ENCODE measurements at regions not wholly inside any gene's neighbourhood (a gene's known extent, or its start where the extent isn't known, plus 50 kb on each side); places are given as distances from the start of the nearest gene placed in this dataset.
A peak's percentile ranks its signal among the peaks of the same experiment; 100 is the strongest.

DNA sequence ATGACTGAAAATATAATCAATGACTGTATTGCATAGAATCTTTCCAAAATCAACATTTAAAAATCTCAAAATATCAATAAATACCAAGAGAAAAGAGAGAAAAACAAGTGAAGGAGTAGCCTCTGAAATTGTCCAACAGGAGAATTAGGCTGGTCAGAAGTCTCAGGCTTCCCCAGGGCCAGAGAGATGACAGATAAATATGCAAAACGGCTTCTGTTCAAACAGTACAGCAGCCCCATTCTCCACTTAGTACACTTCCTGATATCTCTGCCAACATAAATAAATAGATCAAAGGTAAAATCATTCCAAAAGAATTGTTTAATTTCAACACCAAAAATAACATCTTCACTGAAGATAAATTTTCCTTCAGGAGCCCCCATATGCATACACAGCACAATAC, 204.7 kb upstream of the GABRA2 start:
- no peak for DNase-seq

DNA sequence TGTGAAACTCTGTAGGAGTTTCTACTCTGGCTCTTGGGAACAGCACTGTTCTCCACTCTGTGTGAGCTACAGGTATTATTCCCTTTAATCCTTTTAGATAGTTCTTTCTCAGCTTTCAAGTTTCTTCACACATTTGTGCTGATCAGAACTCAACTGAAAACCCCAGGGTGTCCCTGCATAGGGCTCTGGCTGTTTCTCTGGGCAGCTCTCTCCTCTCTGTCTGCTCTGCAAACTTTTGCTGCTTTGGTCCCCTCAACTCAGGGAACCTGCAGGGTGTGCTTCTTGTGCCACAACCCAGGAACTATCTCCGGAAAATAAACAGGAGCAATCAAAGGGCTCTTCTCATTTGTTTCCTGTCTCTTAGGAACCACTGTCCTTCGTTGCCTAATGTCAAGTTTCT, 196.6 kb upstream of the GABRA2 start:
- no peak for DNase-seq

DNA sequence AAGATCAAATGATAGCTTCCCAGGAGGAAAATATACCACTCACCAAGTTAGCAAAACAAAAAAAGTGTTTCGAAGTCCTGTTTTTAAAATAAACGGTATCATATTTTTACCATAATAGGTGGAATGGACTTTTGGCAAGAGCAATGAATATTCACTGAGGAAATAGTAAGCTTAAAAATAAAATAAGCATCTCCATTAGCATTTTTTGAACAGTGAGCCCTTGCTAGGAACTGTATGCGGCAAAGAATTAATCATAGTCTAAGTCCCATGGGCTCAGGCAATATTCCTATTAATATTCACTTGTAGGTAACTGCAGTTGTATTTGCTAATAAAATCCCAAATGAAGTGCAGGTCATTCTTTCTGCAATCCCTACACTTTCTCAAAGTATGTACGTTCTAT, 191.7 kb upstream of the GABRA2 start:
- no peak for DNase-seq

DNA sequence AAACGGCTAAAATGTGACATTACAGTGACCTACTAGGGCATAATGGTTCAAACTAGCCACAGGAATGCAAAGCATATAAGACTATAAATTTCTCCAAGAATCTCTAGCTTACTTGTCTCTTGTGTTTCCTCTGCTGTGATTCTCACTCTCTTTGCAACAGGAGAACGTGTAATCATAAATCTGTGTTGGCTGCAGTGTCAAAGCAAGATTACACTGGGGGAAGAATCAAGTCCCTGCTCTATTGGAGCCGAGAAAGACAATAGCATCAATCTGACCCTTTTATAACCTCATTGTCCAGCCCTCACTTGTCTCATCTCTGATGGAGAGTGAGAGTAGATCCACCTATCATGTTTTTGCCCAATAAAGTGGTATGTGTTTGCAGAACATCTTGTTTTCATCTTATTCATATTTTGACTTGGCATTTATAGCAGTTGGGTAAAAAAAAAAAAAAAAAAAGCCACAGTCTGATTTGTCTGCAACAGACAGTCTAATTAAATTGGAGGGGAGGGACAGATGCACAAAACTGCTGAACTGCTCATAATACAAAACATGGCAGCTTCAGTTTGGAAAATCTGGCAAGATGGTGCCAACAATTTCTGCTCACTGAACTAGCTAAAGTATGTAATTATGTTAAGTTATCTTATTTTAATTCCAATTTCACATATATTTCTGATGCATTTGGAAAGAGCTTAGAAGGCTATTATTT, 165.0 kb upstream of the GABRA2 start:
- no peak for DNase-seq

DNA sequence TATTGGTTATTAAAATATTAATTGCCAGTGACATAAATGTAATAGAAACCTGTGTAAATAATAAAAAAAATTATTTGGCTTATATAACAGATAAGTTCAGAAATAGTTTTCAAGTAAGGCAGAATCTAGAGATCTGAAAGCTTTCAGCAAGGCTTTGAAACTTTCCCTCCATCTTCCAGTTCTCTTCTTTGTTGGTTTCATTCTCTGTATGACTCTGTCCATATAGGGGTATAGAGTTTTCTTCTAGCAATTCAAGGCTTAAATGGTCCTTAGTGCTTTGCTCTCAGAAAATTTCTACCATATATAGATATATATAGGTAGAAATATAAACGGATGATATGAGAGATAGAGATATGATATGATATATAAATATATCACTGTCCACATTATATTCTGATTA, 160.5 kb upstream of the GABRA2 start:
- no peak for DNase-seq

DNA sequence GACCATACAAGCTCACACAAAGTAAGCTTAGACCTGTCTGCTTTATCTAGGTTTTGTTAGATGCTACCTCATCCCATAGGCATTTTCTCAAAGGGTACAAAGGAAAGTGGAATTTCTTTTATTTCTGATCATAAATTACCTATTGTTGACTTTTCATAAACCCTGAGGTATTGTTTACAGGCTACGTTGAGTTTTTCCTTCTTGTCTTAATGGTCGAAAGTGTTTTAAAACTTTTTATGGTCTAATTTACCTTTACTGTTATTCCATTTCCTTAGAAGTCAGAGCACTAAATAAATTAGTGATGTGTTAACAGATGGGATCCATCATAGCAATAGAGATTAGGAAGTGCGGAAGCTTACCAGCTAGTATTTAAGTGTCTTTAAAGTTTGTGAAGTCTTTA, 159.2 kb upstream of the GABRA2 start:
- no peak for DNase-seq

DNA sequence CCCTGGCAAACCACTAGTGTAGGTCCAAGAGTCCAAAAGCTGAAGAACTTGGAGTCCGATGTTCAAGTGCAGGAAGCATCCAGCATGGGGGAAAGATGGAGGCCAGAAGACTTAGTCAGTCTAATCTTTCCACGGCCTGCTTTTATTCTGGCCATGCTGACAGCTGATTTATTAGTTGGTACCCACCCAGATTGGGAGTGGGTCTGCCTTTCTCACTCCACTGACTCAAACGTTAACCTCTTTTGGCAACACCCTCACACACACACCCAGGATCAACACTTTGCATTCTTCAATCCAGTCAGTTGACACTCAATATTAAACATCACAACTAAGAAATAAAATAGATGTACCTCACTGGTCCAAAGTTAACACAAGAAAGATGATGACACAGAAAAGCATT, 134.8 kb upstream of the GABRA2 start:
- DNase-seq: no peak

DNA sequence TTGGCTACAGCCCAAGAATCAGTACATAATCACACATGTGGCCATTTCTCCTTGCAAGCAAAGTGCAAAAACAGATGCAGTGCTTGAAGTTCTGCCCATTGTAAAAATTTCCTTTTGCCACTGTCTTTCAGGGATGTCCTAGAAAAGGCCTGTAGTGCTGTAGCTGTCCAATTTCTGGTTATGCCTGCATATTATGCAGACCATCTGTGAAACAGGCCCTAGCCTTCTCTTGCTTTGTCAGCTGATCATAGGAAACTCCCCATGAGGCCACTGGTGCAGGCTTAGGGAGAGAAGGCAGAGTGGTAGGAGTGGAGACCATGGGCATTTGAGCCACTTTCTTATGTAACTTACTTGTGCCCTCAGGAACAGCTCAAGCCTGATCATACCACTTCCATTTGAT, 130.4 kb upstream of the GABRA2 start:
- DNase-seq: no peak

DNA sequence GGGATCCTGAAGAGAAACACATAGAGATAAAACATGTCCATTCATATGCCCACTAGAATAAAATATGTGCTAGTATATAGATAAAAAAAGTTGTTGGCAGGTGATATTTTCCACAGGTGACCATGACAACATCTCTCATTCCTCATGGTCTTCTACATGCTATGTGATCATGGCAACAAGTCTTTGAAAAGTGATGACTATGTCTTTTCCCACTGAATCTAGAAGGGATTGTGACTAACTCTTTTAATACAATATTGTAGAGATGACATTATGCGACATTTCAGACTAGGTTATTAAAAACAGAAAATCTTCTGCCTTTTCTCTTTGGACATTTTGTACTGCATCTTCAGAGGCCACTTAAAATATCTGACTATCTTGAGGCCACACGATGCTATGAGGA, 126.0 kb upstream of the GABRA2 start:
- DNase-seq: no peak

DNA sequence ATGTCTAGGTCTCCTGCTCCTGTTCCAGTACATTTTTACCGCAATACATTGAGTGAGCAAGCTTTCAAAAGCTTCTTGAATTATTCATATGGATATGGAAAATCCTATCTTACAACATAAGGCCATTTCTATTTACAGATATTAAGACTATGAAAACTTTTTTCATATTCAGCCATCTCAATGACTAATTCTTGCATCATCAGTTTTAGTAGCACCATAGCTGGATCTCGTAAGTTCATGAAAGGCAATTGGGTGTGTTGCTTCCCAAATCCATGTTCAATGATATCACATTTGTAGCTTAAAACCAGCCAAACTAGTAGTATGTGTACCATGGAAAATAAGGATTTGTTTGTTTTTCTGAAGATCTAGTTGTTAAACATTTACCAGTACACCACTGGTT, 118.3 kb upstream of the GABRA2 start:
- DNase-seq: no peak

DNA sequence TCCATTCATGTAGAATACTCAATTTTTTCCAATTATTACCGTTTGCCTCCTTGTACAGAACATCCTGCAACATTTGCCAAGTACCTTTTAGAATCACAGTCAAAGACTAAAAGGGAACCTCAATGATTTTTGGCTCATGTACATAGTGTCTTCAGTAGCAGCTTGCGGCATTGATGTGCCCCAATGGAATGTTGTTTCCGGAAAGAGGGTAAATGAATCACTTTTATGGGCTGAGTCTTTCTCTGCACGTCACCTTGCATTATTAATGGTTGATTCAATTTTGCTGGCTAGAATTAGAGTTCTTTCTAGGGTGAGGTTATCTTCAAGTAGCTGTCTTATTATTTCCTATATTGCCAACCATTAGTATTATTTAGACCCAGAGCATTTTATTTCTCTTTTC, 116.9 kb upstream of the GABRA2 start:
- no peak for DNase-seq

DNA sequence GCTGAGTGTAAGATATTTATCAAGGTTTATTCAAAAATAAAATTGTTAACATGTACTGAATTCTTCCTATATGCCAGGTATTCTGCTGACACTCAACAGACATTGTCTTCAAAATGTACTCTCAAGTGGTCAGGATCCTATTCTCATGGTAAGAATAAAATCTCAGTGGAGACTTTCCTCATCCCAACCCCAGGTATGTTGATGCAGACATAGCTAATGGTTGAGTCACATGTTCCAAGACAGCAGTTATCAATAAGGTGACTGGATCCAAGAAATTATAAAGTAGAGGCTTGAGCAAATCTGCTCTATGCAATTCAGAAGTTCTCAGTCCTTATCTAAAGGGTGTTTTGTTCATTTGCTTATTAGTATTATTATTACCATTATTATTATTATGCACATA, 115.2 kb upstream of the GABRA2 start:
- DNase-seq: no peak

DNA sequence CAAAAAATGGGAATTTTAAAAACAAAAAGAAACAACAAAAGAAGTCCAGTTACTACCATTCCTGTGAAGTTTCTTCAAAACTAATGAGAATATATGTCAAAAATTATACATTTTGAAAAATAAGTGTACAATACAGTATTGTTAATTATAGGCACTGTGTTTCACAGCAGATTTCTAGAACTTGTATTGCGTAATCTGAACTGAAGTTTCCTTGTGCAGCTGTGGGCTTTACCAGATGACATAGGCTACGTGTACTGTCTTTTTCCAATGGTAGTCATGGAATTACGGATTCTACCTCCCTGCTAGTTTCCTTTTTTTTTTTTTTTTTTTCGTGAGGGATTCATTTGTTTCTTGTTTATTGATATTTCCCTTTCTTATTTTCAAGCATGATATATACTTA, 113.8 kb upstream of the GABRA2 start:
- no peak for DNase-seq

DNA sequence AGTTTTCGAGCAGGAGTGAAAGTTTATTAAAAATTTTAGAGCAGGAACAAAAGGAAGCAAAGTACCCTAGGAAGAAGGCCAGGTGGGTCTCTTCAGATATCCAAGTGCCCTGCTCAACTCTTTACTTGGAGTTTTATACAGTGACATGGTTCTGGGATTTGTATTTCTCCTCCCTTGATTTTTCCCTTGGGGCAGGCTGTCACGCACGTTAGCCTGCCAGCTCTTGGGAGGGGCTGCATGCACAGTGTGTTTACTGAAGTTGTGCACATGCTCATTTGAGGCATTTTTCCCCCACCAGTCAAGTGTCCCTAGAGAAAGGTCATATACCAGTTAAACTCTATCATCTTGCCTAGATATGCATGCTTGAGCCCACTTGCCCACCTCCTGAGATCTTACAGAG, 102.5 kb upstream of the GABRA2 start:
- no peak for DNase-seq

DNA sequence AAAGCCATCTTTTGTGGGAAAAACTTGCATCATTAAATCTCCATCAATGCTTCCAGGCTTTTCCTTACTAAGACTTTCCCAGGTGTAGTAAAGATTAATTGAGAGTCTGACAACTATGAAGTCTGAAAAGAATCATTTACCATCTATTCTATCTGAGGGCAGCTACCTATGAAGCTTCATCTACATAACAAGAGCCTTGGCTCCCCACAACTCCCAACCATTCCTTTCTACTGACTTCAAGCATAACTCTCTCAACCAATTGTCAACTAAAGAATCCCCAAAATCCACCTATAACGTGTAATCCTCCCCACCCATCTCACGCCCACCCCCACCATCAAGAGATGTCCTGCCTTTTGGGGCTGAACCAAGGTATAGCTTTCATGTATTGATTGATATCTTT, 101.5 kb upstream of the GABRA2 start:
- no peak for DNase-seq

DNA sequence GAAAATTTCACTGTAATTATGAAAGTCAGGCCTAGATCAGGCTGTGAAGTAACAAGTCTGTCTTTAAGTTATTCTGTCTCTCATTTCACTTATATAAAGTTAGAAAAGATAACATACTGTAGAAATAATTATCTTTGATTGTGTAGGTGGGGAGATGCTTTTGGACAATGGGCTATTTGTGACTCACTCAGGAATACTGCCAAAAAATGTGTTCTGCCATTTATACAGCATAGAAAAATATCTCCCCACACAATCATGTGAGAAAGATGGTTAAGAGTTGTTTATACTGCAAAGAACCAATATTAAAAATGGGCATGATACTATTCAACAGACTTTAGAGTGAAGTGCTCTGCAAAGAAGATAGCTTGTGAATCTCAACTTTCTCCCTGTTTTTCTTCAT, 95.0 kb upstream of the GABRA2 start:
- DNase-seq: no peak

DNA sequence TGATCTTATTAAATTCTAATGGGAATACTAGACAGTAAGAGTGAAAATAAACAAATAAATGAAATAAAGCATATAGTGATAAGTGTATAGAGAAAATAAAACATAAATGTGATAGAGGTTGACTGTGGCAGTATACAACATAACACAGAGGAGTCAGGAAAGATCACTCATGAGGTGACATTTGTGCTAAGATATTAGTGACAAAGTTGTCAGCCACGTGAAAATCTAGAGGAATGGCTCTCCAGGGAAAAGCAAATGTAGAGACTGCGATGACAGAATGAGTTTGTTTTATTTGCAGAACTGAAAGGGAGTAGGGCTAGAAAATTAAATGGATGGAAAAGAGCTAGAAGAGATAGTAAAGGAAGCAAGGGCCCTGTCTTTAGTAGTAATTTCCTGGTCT, 72.8 kb upstream of the GABRA2 start:
- DNase-seq: no peak

DNA sequence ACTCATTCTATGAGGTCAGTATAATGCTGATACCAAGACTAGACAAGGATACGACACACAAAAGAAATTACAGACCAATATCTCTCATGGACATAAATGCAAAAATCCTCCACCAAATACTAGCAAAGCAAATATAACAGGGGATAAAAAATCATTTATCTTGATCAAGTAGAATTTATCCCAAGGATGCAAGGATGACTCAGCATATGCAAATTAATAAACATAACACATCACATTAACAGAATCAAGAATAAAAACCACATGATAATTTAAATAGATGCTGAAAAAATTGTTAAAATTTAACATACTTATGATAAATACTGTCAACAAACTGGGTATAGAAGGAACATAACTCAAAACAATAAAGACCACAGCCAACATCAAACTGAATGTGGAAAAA, 69.4 kb upstream of the GABRA2 start:
- no peak for DNase-seq

DNA sequence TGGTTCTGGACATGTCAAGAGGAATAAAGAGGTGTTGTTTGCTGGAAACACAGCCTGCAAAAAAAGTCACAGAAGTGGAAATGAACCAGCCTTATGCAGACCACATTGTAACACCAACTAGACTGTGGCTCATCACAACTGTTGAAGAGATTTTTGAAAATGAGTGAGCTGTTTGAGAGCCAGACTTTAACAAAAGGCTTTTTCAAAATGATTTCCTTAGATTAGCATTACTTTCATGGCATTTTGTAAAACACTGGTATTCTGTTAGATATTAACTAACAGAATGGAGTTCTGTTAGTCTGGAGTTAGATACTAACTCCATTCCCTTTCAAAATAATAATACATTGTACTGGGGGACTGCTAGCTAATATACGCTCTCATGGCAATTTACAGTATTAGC, 60.6 kb upstream of the GABRA2 start:
- DNase-seq: no peak

DNA sequence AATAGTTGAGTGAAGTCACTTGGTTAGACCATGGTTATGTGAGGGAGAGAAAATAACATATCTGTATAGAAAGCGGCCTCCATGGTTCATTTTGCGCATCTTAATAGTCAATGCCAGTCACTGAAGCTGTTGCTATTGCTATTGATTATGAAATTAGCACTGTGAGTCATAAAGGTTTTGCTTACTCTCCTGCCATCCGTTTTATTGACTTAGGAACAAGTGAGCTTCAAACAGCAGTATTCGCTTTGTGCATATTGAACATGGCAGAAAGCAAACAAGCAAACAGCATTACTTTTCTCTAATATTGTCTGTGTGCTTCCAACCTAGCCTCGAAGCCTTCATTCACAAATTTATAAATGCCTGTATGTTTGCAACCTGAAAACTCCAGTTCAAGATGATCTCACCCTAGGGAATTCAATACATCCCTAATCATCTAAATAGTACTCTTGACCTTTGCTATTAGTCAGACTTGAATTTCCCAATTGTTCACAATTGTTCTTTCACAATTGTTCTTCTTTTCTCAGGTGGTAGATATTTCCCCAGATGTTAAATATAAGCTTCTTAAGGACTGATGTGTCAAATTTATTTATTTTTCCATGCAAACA, 55.9 kb upstream of the GABRA2 start:
- DNase-seq: no peak

DNA sequence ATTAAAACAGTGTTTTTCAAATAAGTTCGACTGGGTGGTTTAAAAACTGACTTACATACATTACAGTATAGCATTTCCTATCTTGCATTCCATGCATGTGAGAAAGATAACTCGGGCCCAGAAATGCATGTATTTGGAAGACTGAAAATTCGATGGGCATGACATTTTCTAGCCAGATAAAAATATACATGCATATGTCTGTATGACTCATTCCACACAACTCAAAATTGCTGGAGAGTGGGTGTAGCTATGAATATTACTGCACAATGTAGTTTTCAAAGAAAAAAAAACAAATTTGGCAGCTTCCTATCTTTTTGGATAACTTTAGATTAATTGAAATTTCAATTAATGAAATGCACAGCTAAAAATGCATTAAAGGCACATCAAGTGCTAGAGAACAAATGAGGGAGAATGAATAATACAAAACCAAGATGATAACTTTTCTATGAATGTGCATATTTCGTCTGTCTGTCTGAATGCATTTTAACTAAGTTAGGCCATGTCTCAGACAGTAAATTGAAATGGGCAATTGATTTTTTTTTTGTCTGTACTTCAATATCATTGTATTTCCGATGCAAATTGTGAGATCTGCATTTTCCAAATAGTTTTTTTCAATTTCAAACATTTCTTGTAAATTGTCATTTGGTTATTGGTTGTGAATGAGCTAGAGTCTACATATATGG, 54.5 kb upstream of the GABRA2 start:
- peak in 1 of 56 donors; percentile 1 for DNase-seq

DNA sequence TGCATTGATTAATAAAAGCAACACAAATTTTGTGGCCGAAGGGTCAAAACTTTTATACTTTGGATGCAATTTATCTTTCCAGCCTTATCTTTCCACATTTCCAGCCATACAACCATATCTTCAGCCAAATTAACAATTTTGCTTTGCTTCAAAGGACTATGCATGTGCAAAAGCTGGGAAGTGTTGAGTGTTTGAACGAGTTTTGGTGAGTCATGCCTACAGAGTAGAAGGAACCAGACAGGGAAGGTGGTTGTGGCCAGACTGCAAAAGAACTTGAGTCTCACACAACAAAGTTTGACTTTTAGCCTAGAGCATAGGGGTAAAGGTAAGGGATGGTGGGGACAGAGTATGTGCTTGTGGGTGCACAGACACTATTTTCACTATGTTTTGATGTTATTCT, 53.0 kb upstream of the GABRA2 start:
- DNase-seq: no peak

Measured in nucleus accumbens (tissue), 56 donors.